ENCODE measurements at regions not wholly inside any gene's neighbourhood (a gene's known extent, or its start where the extent isn't known, plus 50 kb on each side); places are given as distances from the start of the nearest gene placed in this dataset.
A peak's percentile ranks its signal among the peaks of the same experiment; 100 is the strongest.
"Not testable (repeated sequence)": the region's sequence is repeated elsewhere in the genome, so short reads cannot be mapped to it uniquely, and the experiment has no call there.

- Histone ChIP-seq H3K4me3 (no peak overlapping the region), H3K9me3 (replicated peaks in 1 of 11) (no peaks in the 10 kb centered on the region; a peak in 1 of 22 replicates), H3K27ac (no peak overlapping the region), H3K4me1 (no peaks in the 10 kb centered on the region), H3K4me2 (no peak overlapping the region), H3K27me3 (no peaks in the 10 kb centered on the region), H4K20me1 (no peaks in the 10 kb centered on the region), H3K36me3 (no peaks in the 10 kb centered on the region), H3K9ac (no peak overlapping the region)
- TF ChIP-seq Cebpa-rat (IDR thresholded peaks at IDR 0.05), result no peak
These were observed 247.3 kb upstream of the CNR1 start for GRCh38 chr6:88413459-88413858.

- H4K20me1 ChIP-seq; H3K4me3 ChIP-seq; H3K4me1 ChIP-seq; H3K27me3 ChIP-seq; H3K27ac ChIP-seq; H3K36me3 ChIP-seq; H3K9ac ChIP-seq; H3K9me3 ChIP-seq (replicated peaks in 1 of 11); H3K4me2 ChIP-seq: not testable (repeated sequence)
These were observed 242.2 kb upstream of the CNR1 start for GRCh38 chr6:88408355-88408754.

- H3K27ac ChIP-seq; H3K4me3 ChIP-seq; H3K4me2 ChIP-seq; H3K27me3 ChIP-seq; H3K36me3 ChIP-seq; H3K4me1 ChIP-seq; H3K9ac ChIP-seq; H4K20me1 ChIP-seq; H3K9me3 ChIP-seq (replicated peaks in 1 of 11): not testable (repeated sequence)
These were observed 240.5 kb upstream of the CNR1 start for GRCh38 chr6:88406674-88407073.

GRCh38 chr6:88403486-88403885 lies 237.3 kb upstream of the CNR1 start:
- Histone ChIP-seq H3K4me2 (no peak overlapping the region), H3K4me3 (no peak overlapping the region), H3K27me3 (no peaks in the 10 kb centered on the region), H3K36me3 (no peaks in the 10 kb centered on the region), H3K9ac (no peak overlapping the region), H3K27ac (no peak overlapping the region), H3K9me3 (replicated peaks in 1 of 11) (no peaks in the 10 kb centered on the region), H3K4me1 (no peaks in the 10 kb centered on the region), H4K20me1 (no peaks in the 10 kb centered on the region)
- TF ChIP-seq Cebpa-rat (IDR thresholded peaks at IDR 0.05), result no peak

GRCh38 chr6:88402909-88403308 lies 236.8 kb upstream of the CNR1 start:
- no peak overlapping the region for H3K9ac ChIP-seq
- no peaks in the 10 kb centered on the region for H3K9me3 ChIP-seq (replicated peaks in 1 of 11)
- H3K27me3 ChIP-seq, result no peaks in the 10 kb centered on the region
- H3K36me3 ChIP-seq, result no peaks in the 10 kb centered on the region
- no peak for TF ChIP-seq Cebpa-rat (IDR thresholded peaks at IDR 0.05)
- H4K20me1 ChIP-seq, result no peaks in the 10 kb centered on the region
- H3K4me1 ChIP-seq, result no peaks in the 10 kb centered on the region
- no peak overlapping the region for H3K4me2 ChIP-seq
- H3K27ac ChIP-seq, result no peak overlapping the region
- H3K4me3 ChIP-seq, result no peak overlapping the region

- H3K9me3 ChIP-seq (replicated peaks in 1 of 11); H4K20me1 ChIP-seq; H3K4me2 ChIP-seq; H3K4me3 ChIP-seq; H3K36me3 ChIP-seq; H3K27me3 ChIP-seq; H3K27ac ChIP-seq; H3K9ac ChIP-seq; H3K4me1 ChIP-seq: not testable (repeated sequence)
These were observed 224.9 kb upstream of the CNR1 start for GRCh38 chr6:88390998-88391397.

- 0 out of 22 replicates have a peak, but pooled peaks cover 0 to 7% (median 0%) of the 10 kb centered on the region in 11 experiments for H3K9me3 ChIP-seq (replicated peaks in 1 of 11)
- H3K4me1 ChIP-seq, result no peaks in the 10 kb centered on the region
- no peak overlapping the region for H3K4me3 ChIP-seq
- no peaks in the 10 kb centered on the region for H4K20me1 ChIP-seq
- no peaks in the 10 kb centered on the region for H3K27me3 ChIP-seq
- no peaks in the 10 kb centered on the region for H3K36me3 ChIP-seq
- H3K27ac ChIP-seq, result no peak overlapping the region
- H3K9ac ChIP-seq, result no peak overlapping the region
- H3K4me2 ChIP-seq, result no peak overlapping the region
- TF ChIP-seq Cebpa-rat (IDR thresholded peaks at IDR 0.05), result no peak
These were observed 222.4 kb upstream of the CNR1 start for GRCh38 chr6:88388589-88388988.

- H3K4me2 ChIP-seq, result no peak overlapping the region
- no peak overlapping the region for H3K9ac ChIP-seq
- no peak overlapping the region for H3K4me3 ChIP-seq
- no peaks in the 10 kb centered on the region for H3K27me3 ChIP-seq
- no peak for TF ChIP-seq Cebpa-rat (IDR thresholded peaks at IDR 0.05)
- H3K27ac ChIP-seq, result no peak overlapping the region
- H3K36me3 ChIP-seq, result no peaks in the 10 kb centered on the region
- H4K20me1 ChIP-seq, result no peaks in the 10 kb centered on the region
- H3K9me3 ChIP-seq (replicated peaks in 1 of 11), result 0 out of 22 replicates have a peak, but pooled peaks cover 0 to 6% (median 0%) of the 10 kb centered on the region in 11 experiments
- H3K4me1 ChIP-seq, result peaks cover 0 to 3% (median 2%) of the 10 kb centered on the region in 10 experiments; a peak in 11 of 20 replicates
These were observed 220.0 kb upstream of the CNR1 start for GRCh38 chr6:88386167-88386566.

GRCh38 chr6:88383183-88383582 lies 217.0 kb upstream of the CNR1 start:
- H3K27me3 ChIP-seq, result no peaks in the 10 kb centered on the region
- no peaks in the 10 kb centered on the region for H3K9me3 ChIP-seq (replicated peaks in 1 of 11)
- no peak overlapping the region for H3K4me3 ChIP-seq
- peaks cover 0 to 31% (median 20%) of the 10 kb centered on the region in 10 experiments; a peak in 15 of 20 replicates for H3K4me1 ChIP-seq
- H4K20me1 ChIP-seq, result no peaks in the 10 kb centered on the region
- H3K9ac ChIP-seq, result no peak overlapping the region
- H3K36me3 ChIP-seq, result no peaks in the 10 kb centered on the region
- H3K27ac ChIP-seq, result no peak overlapping the region
- no peak overlapping the region for H3K4me2 ChIP-seq
- TF ChIP-seq Cebpa-rat (IDR thresholded peaks at IDR 0.05), result no peak

- Histone ChIP-seq H3K27me3 (no peaks in the 10 kb centered on the region), H3K4me1 (peaks cover 0 to 32% (median 20%) of the 10 kb centered on the region in 10 experiments; a peak in 15 of 20 replicates), H3K4me2 (peak overlapping the region in 6 of 11 experiments; percentile 40 to 77 (median 67); a peak in 11 of 22 replicates), H3K9me3 (replicated peaks in 1 of 11) (no peaks in the 10 kb centered on the region), H3K4me3 (no peak overlapping the region), H3K27ac (peak overlapping the region in 7 of 11 experiments; percentile 24 to 84 (median 72); a peak in 12 of 22 replicates), H4K20me1 (no peaks in the 10 kb centered on the region), H3K36me3 (no peaks in the 10 kb centered on the region), H3K9ac (peak overlapping the region in 1 of 11 experiments; percentile 62; a peak in 1 of 22 replicates)
- TF ChIP-seq Cebpa-rat (IDR thresholded peaks at IDR 0.05), result no peak
These were observed 215.1 kb upstream of the CNR1 start for GRCh38 chr6:88381289-88381642.

Data from BLaER1 treated with 17β-estradiol and CSF1 and Interleukin-3, amounts not matched to agents 10 nM and 100 nM (cell line).